GM21423 (cell line): ENCODE measurements at regions not wholly inside any gene's neighbourhood (a gene's known extent, or its start where the extent isn't known, plus 50 kb on each side); places are given as distances from the start of the nearest gene placed in this dataset.
"Not testable (repeated sequence)": the region's sequence is repeated elsewhere in the genome, so short reads cannot be mapped to it uniquely, and the experiment has no call there.

Source experiments
- ATAC-seq: cut with Tn5 transposase; IDR thresholded peaks from one replicate; pipeline ENCODE4 v1.9.1; 2021; ENCODE audit warnings: mild to moderate bottlenecking, moderate library complexity; ENCODE audit not compliant: unreplicated experiment

DNA sequence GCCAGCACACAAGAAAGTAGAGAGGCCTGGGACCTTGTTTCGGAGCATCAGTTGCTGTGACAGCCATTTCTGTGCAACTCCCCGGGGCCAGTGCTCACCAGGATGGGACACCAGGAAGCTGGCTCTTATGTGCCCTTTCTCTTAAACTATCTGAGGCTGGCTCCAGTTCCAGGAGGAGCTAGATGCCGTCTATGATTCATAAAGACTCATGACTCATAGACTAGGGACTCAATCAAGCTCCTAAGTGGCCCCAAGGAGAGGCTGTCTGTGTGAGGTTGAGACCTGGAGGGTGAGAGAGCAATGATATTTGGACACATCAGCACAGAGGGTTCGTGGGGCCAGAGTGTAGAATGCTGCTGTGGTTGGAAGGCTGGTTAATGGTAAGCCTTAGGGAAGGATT lies 580.1 kb downstream of the CCSER2 start:
- ATAC-seq: no peak

DNA sequence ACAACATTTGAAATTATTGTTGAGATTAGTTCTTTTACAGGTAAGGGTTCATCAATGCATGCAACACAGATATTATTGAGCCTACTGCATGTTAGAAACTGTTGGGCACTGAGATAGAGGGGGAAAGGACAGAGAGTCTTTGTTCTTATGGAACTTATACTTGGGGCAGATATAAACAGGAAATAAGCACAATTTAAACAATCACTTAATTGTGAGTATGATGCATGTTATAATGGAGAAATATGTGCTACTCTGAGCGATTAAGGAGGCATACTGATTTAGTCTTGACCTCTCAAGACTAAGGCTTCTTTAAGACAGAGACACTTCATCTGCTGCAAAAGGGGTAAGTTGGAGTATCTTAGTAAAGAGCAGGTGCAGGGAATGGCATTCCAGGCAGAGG lies 593.3 kb downstream of the CCSER2 start:
- no peak for ATAC-seq

DNA sequence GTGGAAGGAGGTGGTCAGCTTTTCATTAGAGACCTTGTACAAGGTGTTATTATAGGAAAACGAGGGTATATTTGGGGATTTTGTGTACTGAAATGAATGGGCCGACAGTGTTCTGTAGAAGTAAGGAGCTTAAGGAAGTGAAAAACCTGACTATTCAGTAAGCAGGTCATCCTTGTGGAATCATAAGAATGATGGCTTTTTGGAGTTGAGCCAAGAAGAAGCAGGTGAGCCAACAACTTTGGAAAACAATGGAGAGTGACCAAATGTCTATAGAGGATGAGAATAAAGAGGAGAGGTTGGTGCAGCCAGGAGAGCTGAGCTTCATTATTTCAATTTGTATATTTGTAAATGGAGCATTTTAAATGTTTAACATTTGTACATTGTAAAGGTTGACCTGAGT lies 595.7 kb downstream of the CCSER2 start:
- ATAC-seq: no peak

DNA sequence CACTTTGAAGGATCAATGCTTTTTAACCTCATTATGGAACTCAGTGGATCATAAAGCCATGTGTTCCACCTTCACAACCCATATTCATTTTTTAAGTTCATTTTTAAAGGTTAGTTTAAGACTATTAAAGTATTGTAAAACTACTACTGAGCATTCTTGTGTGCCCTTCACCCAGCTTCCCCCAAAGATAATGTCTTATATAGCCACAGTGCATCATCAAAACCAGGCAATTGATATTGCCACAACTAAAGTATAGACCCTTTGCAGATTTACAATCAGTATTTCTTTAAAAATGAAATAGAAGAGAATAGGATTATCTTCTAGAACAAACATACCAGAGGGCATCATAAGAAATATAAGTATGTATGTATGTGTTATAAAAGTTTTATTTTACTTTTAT lies 597.1 kb downstream of the CCSER2 start:
- ATAC-seq: no peak

GRCh38 chr10:84933402-84933801 lies 605.0 kb downstream of the CCSER2 start:
- no peak for ATAC-seq

DNA sequence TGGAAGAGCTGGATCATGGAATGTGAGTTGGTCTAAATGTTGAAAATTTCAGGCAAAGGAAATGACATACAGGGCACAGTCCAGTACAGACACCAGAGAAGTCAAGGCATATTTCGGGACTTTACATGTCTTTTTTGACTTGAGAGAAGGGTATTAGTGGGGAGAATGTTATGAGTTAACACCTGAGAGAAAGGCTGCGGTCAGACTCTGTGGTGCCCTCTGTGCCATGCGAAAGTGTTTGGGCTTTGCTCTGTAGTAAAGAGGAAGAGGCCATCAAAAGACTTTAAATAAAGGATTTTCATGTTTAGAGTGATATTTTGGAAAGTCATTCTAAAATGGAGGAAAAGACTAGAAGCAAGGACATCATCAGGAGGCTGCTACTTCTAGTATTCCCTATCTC lies 607.4 kb downstream of the CCSER2 start:
- no peak for ATAC-seq

- no peak for ATAC-seq
These were observed 609.9 kb downstream of the CCSER2 start for GRCh38 chr10:84938117-84938905.

GRCh38 chr10:84943541-84943940 lies 615.2 kb downstream of the CCSER2 start:
- ATAC-seq: no peak

DNA sequence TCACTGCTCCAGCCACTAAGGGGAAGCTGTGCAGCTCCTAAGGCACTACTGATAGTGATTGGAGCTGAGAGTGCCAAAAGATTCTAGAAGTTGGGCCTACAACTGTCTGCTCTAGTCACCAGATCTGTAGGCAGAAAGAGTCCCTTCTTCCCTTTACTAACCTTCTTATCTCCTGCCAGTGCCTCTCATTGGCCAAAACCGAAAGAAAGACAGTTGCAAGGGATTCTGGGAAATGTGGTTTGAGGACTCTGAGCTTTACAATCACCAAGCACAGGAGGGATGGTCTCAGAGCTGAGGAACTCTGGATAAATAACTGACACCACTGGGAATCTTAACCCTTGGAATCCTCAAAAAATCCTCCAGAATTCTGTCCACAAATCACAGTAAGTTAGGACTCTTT lies 615.8 kb downstream of the CCSER2 start:
- ATAC-seq: no peak

DNA sequence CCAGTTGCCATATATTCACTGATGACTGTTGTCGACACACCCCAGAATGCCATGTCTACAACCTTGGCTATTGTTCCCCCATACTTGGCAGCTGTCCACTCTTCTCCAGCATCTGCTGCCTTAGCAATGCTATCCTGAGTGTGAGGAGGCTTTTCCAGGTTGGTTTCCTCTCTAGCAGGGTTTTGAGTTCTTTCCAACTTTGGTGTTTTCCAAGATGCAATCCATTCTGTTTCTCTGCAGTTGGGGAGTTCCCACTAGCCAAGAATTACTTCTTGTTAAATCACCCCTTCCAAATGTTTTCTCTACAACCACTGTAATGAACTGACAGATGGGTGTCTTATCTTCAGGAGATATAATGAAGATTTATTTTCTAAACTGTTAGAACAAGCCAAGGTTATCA lies 617.4 kb downstream of the CCSER2 start:
- ATAC-seq: no peak

DNA sequence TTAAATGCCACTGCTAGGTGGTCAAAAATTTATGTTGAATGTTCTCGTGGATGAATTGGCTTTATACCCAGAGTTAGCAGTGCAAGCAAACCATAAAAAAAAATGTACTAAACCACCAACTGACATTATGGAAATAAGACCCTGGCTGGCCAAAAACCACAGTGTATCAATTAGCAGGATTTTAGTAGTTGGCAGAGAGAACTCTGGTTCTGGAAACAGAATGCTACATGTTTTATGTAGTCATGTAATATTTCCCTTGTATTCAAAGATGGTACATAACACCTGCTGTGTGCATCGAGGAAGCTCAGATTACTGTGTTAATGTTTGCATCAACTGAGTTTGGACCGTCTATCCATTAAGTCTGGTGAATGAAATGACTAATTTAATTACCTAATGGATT lies 618.5 kb downstream of the CCSER2 start:
- no peak for ATAC-seq

DNA sequence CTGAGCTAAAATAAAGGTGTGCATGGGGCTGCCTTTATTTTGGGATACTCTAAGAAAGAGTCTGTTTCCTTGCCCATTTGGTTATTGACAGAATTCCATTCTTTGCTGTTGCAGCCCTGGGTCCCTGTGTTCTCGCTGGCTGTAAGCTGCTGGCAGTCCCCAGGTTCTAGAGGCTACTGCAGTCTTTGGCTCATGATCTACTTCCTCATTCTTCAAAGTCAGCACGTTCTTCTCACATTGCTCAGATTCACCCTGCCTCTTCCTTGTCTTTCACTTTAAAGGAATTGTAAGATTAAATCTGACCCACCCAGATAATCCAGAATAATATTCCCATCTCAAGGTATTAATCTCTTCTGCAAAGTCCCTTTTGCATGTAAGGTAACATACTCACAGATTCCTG lies 620.3 kb downstream of the CCSER2 start:
- ATAC-seq: no peak

DNA sequence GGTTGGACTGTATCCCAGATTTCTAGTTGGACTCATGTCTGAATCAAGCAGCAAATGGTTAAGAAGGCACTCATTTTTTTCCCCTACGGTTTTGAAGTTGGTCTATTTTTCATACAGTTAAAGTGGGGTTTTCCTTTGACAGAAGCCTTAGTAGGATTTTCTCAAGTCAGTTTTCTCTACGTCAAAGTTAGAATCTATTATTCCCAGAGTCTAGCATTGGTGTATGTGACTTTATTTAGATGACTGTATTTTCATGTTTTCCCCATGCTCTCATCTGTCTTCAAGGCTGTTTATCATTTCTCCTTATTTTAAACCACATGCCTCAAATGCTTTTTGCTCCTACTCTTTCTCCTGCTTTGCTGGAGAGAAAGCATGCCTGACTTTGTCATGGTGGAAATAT lies 623.2 kb downstream of the CCSER2 start:
- ATAC-seq: no peak

- no peak for ATAC-seq
These were observed 629.0 kb downstream of the CCSER2 start for GRCh38 chr10:84957427-84957826.

DNA sequence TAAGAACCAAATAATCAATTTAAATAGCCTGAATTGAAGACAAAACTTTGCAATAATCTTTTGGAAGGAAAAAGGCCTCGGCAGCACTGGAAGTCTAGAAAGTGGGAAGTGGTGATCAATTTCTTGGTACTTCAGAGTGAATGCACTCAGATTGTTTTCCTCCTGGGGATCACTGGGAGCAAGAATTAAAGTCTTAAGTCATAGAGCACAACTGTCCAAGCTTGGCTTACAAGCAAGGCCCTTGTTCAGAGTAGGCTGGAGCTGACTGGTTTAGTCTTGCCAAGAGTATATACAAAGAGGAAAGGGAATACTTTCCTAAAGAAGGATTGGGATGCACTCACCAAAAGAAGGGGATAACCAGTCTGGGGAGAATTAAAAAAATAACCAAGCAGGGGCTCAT lies 637.1 kb downstream of the CCSER2 start:
- no peak for ATAC-seq

DNA sequence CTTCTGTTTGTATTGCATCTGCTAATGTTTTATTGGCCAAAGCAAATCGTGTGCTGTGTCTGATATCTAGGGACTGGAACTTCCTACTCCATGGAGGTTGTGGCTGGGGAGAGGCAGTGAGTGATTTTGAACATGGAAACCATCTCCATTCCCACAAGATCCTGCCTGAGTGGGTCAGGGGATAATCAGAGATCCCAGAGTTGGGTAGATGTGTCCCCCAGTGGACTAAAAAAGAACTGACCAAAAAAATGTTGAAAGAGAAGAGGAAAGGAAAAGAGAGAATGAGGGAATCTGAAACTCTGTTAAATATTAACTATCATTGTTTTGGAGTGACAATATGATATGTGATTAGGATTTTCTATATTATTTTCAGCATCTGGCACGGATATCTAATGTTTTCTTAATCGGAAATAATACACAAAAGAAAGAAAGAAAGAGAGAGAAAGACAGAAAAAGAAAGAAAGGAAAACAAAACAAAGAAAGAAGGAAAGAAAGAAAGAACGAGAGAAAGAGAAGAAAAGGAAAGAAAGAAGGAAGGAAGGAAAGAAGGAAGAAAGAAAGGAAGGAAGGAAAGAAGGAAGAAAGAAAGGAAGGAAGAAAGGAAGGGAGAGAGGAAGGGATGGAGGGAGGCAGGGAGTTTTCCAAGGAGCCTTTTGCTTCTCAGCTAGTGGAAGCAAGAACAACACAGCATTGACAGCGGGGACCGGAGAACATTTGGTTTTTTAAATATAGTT lies 638.5 kb downstream of the CCSER2 start:
- ATAC-seq: no peak

GRCh38 chr10:84969297-84969696 lies 640.9 kb downstream of the CCSER2 start:
- ATAC-seq: not testable (repeated sequence)

- no peak for ATAC-seq
These were observed 658.6 kb downstream of the CCSER2 start for GRCh38 chr10:84987039-84987438.

DNA sequence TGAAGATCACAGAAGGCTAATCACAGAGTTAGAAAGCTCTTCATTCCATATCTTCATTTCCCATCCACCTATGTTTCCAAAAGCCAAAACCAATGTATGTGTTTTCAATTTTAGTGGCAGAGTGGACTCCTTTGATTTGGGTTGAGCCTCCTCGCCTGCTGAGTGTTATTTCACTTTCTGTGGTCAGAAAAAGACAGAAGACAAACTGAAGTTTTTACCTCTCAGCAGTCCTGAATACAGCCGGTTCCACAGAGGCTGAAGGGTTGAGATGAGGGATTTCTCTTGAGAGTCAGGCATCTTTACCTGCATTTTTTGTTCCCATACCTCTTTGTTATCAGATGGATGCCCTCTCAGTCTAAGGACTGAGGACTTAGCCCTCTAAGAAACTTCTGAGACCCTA lies 659.6 kb downstream of the CCSER2 start:
- ATAC-seq: no peak

DNA sequence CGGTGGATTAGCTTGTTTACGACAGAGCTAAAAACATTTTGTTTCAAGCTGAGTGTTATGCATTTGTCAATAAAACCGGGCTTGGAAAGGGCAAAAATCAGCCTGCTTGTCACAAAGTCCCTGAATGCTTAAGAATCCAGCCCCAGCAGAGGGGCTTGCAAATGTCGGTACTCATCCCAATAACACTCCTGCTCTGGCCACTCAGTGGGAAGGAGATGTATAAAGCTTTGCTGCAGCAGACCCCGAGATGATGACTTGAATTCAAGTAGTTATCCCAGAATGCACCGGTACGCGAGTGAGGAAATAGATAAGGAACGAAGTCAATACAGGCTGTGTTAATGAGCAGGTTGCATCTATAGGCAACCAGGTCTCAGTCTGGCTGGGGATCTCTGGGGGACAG lies 662.3 kb downstream of the CCSER2 start:
- no peak for ATAC-seq

DNA sequence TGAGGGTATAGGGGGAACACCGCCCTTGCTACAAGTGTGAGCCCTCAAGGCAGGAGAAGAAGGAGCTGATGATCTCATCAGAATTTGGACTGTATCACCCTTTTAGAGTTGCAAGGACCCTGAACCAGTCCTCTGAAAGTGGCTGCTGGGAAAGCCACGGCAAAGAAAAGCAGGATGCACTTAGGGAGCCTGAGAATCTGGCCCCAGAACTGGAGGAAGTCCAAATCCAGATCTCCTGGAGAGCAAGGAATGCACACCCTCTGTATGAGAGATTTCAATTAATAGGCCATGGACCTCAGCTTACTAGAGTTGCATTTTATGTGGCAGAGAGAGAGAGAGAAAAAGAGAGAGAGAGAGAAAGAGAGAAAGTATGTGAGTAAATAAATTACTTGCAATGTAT lies 662.9 kb downstream of the CCSER2 start:
- no peak for ATAC-seq

DNA sequence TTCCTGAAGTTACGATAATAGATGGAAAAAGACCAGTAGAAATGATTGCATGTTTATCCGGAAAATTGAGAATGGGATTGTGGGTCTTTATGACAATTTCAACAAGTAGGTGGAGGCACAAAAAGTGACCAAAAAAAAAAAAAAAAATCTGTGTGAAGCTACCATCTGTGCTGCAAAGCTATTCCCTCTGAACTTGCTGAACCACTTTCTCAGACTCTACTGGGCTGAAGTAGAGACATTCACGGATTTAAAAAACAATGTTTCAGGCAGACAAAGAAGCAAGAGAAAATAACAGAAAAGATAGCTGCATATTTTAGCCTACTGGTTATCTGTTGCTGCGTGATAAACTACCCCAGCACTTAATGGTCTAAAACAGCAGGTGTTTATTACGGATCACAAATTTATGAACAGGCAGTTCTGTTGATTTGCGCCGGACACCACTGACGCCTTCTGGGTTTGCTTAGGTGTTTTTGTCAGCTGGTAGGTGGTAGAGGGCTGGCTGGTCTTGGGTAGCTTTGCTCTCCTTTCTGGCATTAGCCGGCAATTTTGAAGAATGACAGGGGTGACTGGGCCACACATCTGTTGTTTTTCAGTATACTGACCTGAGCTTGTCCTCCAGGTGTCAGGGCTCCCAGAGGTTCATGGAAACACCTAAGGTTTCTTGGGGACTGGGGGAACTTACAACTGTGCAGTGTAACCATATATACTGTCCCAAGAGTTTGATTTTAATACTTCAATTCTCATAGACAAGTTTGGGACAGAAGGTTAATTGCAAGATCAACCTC lies 665.1 kb downstream of the CCSER2 start:
- ATAC-seq: no peak
